ENCODE measurements at regions not wholly inside any gene's neighbourhood (a gene's known extent, or its start where the extent isn't known, plus 50 kb on each side); places are given as distances from the start of the nearest gene placed in this dataset.

GRCh38 chr20:21653628-21654027 lies 51.8 kb upstream of the PAX1 start:
- TF ChIP-seq CTCF (conservative IDR thresholded peaks at IDR 0.05; ENCODE audit: low read length): no peak
- TF ChIP-seq EZH2phosphoT487 (IDR thresholded peaks at IDR 0.05; ENCODE audit: borderline replicate concordance, low read depth, low read length): no peak
